GM18502 (cell line): ENCODE measurements at regions not wholly inside any gene's neighbourhood (a gene's known extent, or its start where the extent isn't known, plus 50 kb on each side); places are given as distances from the start of the nearest gene placed in this dataset.
A peak's percentile ranks its signal among the peaks of the same experiment; 100 is the strongest.

Experiments used
- ATAC-seq: cut with Tn5 transposase; IDR thresholded peaks from one replicate; pipeline ENCODE4 v1.9.1; 2021; ENCODE audit warnings: mild to moderate bottlenecking; ENCODE audit not compliant: unreplicated experiment, poor library complexity

DNA sequence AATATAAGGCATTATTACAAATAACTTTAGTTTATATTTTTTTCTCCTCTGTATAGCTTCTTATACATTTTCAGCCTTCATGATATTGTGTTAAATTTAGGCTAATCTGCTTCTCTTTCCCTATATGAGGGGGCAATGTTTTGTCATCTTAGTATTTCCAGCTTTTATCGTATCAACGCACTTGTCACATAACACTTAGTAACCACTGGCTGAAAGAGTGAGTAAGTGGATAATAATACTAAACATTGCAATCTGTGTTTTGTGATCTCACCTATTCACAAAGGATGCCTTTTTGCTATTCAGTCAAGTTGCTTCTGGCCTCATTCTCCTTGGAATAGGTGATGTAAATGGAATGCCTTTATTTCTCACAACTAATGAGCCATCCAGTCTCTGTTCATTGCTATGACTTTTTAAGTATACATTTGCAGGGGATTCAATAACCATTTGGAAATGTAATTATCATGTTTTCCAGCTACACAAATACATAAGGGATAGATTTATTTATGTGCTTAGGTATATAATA, 260.9 kb downstream of the BMP4 start:
- no peak for ATAC-seq

- no peak for ATAC-seq
Observed at GRCh38 chr14:53692885-53693284, 263.7 kb downstream of the BMP4 start.

GRCh38 chr14:53692451-53692850, 264.2 kb downstream of the BMP4 start:
- no peak for ATAC-seq

GRCh38 chr14:53683229-53683628, 273.4 kb downstream of the BMP4 start:
- no peak for ATAC-seq

- ATAC-seq = no peak
Observed at GRCh38 chr14:53672526-53672925, 284.1 kb downstream of the BMP4 start.

- no peak for ATAC-seq
Observed at GRCh38 chr14:53670701-53671100, 285.9 kb downstream of the BMP4 start.

DNA sequence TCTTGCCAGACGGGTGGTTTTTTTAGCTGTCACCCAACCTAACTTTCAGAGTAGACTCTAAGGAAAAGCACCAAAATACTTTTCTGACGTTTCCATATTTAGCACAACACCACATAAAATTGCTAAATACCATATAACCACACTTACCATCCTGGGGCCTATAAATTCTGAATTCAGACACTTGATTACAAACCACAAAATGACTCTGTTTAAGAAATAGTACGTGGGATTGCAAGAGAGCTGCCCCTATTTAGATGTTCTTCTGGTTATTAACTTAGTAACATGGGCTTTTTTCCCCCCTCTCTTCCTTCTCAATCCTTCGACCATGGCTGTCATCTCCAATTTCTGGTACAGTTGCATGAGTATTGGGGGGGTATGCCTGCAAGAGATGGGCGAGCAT, 287.7 kb downstream of the BMP4 start:
- no peak for ATAC-seq

- ATAC-seq = no peak
Observed at GRCh38 chr14:53663709-53664108, 292.9 kb downstream of the BMP4 start.

DNA sequence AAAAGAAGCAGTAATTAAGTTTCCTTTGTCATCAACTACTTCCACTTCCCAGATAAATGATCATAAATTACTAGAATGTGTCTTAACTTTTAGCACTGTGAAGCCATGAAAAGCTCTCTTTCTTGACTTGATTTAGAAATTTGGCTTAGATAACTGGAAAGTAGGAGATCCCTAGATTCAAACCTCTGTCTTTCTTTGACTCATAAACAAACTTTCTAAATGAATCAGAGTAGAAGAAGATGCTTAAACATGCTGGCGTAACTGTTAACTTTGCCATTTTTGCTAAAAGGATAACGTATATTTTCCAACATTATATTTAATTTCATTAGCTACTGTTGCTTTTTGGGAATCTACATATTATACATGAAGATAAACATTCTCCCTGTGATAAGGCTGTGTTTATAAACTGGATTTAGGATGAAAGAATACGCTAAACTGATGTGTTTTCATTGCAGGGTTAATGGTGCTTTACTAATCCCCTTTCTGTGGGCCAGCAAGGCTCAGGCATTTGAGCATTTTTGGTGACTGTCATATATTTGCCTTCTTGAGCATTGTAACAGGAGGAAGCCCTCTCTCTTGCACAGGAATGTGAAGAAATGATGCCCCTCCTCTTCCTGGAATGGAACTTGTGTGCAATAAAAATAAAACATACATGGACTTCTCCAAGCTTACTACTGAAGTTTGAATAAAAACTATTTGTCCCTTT, 301.4 kb downstream of the BMP4 start:
- ATAC-seq = peak; percentile 83

DNA sequence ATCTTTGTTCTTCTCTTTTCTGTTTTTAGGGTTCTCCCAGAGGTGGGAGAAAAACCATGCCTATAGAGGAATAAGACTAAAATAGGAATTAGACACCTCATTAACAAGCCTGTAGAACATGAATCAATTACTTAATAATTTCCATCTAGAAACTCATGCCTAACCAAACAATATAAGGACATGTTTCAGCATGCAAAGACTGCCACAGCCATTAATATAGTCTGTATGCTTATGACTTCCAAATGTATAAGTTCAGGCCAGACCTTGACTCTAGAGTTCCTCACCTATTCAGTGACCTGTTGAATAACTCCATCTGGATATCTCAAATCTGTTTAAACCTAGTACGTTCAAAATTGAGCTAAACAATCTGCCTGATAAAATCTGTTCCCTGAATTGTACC, 304.6 kb downstream of the BMP4 start:
- no peak for ATAC-seq

GRCh38 chr14:53651096-53651740, 305.4 kb downstream of the BMP4 start:
- no peak for ATAC-seq

GRCh38 chr14:53646925-53647324, 309.7 kb downstream of the BMP4 start:
- no peak for ATAC-seq

GRCh38 chr14:53640695-53641094, 315.9 kb downstream of the BMP4 start:
- no peak for ATAC-seq

DNA sequence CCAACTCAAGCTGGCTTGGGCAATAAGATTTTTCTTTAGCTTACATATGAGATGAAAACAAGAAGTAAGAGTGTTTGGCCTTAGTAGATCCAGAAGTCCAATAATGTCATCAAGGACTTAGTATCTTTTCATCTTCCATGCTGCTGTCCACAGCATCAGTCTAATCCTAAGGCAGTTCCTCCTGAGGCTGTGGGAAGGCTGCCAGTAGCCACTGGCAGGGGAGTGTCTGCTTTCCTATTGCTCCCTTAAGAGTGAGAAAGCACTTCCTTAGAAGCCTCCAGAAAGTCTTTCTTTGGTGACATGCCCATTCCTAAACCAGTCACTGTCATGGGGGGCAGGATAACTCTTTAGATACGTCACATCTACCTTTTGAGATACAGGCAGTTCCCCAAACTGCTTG, 317.7 kb downstream of the BMP4 start:
- ATAC-seq = no peak

- ATAC-seq = no peak
Observed at GRCh38 chr14:53634793-53635192, 321.8 kb downstream of the BMP4 start.

DNA sequence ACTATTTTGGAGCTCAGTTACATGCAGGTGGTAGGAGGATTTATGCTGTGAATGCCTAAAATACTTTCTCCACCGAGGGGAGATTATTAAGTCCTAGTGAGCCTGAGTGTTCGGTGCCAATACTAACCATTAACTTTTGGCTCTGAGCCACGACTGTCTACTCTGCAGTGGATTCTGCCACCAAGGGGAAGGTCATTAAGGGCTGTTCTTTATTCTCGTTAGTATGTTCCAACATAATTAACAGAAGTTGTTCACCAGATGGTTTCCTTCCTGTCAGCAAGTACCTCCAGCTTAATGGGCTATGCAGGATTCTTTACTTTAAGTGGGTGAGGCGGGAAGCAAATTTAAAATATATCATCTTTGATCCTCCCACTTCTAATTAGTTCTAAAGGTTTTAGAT, 326.3 kb downstream of the BMP4 start:
- no peak for ATAC-seq

DNA sequence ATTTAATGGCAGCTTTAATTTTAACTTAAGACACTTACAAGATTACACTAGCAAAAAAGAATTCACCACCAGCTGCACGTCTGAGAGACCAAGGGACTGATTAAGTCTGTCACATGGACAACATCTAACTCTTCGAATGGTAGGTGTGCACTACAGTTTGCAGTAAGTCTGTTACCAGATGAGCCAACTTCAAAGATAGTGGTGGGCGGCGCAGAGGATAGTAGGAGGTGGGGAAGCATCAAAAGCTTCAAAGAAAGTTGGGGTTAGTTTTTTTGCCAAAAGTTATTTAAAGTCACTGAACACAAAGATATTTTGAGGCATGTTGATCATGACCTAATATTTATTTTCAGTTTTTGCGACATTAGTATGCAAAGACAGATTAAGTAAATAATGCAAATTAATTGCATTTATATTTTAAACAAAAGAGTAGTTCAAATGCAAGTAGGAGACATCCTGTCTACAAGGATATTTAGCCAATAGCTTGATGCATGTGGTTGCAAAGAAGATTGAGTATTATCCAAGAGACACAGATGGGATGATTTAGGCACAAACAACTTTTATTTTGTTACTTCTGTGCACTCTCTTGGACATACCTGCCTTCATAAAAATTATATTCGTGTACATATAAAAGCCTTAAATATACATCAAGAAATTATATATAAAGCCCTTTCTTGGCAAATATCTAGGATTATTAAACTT, 327.7 kb downstream of the BMP4 start:
- ATAC-seq = no peak

DNA sequence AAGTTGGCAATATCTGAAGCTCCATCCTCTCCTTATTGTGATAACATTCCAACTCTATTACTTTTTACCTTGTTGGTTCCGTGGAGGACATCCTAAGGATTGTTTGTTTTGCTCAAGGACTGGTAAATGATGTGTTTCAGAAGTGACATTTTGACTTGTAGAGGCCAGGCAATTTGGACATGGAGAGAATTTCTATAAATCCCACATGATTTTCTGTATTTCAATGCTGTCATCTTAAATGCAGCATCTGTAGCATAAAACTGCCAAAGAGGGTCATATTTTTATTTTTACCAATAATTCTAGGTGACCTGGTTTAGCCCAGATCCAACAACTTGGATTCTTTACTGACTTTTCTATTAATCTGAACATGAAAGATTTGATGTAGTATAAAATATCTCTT, 328.4 kb downstream of the BMP4 start:
- ATAC-seq = no peak

GRCh38 chr14:53626761-53627160, 329.9 kb downstream of the BMP4 start:
- no peak for ATAC-seq

DNA sequence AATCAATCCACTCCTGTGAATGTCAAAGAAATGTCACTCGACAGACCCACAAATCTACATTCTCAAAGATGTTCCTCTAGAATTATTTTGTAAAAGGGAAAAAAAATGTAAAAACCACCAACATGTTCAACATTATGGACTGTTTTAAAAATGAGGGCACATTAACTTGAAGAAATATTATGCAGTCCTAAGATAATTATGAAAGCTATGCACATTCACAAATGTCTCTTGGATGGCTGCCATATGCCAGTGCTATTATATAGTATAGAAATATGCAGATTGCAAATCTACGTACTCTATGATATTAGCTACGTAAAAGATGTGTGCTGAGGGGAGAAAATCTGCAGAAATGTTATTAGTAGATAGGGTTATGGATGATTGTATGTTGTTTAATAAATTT, 334.2 kb downstream of the BMP4 start:
- ATAC-seq = no peak

- no peak for ATAC-seq
Observed at GRCh38 chr14:53621921-53622320, 334.7 kb downstream of the BMP4 start.
